ENCODE measurements at regions not wholly inside any gene's neighbourhood (a gene's known extent, or its start where the extent isn't known, plus 50 kb on each side); places are given as distances from the start of the nearest gene placed in this dataset.

GRCh38 chr5:54738118-54738972 is 220.8 kb downstream of the SNX18 start:
- DNase-seq (ENCODE audit: low spot score): no peak
- TF ChIP-seq, protein P1, sequence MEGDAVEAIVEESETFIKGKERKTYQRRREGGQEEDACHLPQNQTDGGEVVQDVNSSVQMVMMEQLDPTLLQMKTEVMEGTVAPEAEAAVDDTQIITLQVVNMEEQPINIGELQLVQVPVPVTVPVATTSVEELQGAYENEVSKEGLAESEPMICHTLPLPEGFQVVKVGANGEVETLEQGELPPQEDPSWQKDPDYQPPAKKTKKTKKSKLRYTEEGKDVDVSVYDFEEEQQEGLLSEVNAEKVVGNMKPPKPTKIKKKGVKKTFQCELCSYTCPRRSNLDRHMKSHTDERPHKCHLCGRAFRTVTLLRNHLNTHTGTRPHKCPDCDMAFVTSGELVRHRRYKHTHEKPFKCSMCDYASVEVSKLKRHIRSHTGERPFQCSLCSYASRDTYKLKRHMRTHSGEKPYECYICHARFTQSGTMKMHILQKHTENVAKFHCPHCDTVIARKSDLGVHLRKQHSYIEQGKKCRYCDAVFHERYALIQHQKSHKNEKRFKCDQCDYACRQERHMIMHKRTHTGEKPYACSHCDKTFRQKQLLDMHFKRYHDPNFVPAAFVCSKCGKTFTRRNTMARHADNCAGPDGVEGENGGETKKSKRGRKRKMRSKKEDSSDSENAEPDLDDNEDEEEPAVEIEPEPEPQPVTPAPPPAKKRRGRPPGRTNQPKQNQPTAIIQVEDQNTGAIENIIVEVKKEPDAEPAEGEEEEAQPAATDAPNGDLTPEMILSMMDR (IDR thresholded peaks at IDR 0.05; ENCODE audit: extremely low read depth, missing control alignments): no peak

- TF ChIP-seq, protein P1 (IDR thresholded peaks at IDR 0.05; ENCODE audit: extremely low read depth, missing control alignments): no peak
- no peak for DNase-seq (ENCODE audit: low spot score)
Measured at GRCh38 chr5:54736003-54736797, 218.6 kb downstream of the SNX18 start.

GRCh38 chr5:54733101-54733500 is 215.5 kb downstream of the SNX18 start:
- no peak for DNase-seq (ENCODE audit: low spot score)
- TF ChIP-seq, protein P1 (IDR thresholded peaks at IDR 0.05; ENCODE audit: extremely low read depth, missing control alignments): no peak

- TF ChIP-seq, protein P1 (IDR thresholded peaks at IDR 0.05; ENCODE audit: extremely low read depth, missing control alignments): no peak
- no peak for DNase-seq (ENCODE audit: low spot score)
Measured at GRCh38 chr5:54732108-54732507, 214.5 kb downstream of the SNX18 start.

GRCh38 chr5:54728588-54728915 is 211.0 kb downstream of the SNX18 start:
- DNase-seq (ENCODE audit: low spot score): no peak
- TF ChIP-seq, protein P1 (IDR thresholded peaks at IDR 0.05; ENCODE audit: extremely low read depth, missing control alignments): no peak

GRCh38 chr5:54727874-54728587 is 210.5 kb downstream of the SNX18 start:
- TF ChIP-seq, protein P1 (IDR thresholded peaks at IDR 0.05; ENCODE audit: extremely low read depth, missing control alignments): no peak
- DNase-seq (ENCODE audit: low spot score): no peak
